GM12878 (cell line): ENCODE measurements at regions not wholly inside any gene's neighbourhood (a gene's known extent, or its start where the extent isn't known, plus 50 kb on each side); places are given as distances from the start of the nearest gene placed in this dataset.

ENCODE experiments used
- NFXL1 ChIP-seq: fragments of 450-650 bp; IDR thresholded peaks from 2 replicates; pipeline ENCODE4 v1.6.1; 2017; ENCODE audit warnings: antibody characterized with exemption, mild to moderate bottlenecking, borderline replicate concordance
- POLR2AphosphoS2 ChIP-seq: IDR thresholded peaks from 2 replicates; pipeline ENCODE4 v1.6.1; 2011; ENCODE audit warnings: low read depth, mild to moderate bottlenecking, low read length, improper control_type of control experiment, moderate library complexity
- RCOR1 ChIP-seq: conservative IDR thresholded peaks from 2 replicates; pipeline ENCODE4 v1.6.1; 2012; ENCODE audit warnings: low read depth, low read length, improper control_type of control experiment
- RFX5 ChIP-seq: IDR thresholded peaks from 2 replicates; pipeline ENCODE4 v1.6.1; 2011; ENCODE audit warnings: low read depth, low read length, improper control_type of control experiment
- SUZ12 ChIP-seq: fragments of 200-600 bp; sonication (generic); IDR thresholded peaks from one replicate; pipeline ENCODE4 v1.6.1; 2018; ENCODE audit warnings: antibody characterized with exemption, mild to moderate bottlenecking; ENCODE audit not compliant: unreplicated experiment
- TAF1 ChIP-seq: IDR thresholded peaks from 2 replicates; pipeline ENCODE4 v1.6.1; 2011; ENCODE audit warnings: mild to moderate bottlenecking, low read depth, low read length, borderline replicate concordance
- ZBTB33 ChIP-seq: fragments of 450-650 bp; IDR thresholded peaks from 2 replicates; pipeline ENCODE4 v1.6.1; 2017; ENCODE audit warnings: mild to moderate bottlenecking
- TF ChIP-seq, protein P1 (sequence below), 3 experiments: IDR thresholded peaks in 2 of 3; conservative IDR thresholded peaks in 1 of 3; 2 replicates each; pipeline ENCODE4 v1.5.1; 2011; ENCODE audit warnings: low read depth in 3 of 3, low read length in 3 of 3, mild to moderate bottlenecking in 3 of 3, control low read depth in 2 of 3, moderate library complexity in 2 of 3, inconsistent platforms in 1 of 3, mixed read lengths in 1 of 3; ENCODE audit not compliant: control insufficient read depth in 2 of 3, insufficient read depth in 1 of 3; ENCODE audit errors: extremely low read depth in 1 of 3
- TF ChIP-seq, protein P2 (sequence below): fragments of 450-650 bp; formaldehyde crosslinking; IDR thresholded peaks from 2 replicates; pipeline ENCODE4 v1.5.0; 2022; ENCODE audit warnings: mild to moderate bottlenecking, missing genetic modification characterization

GRCh38 chr6:44617416-44617815, 229.9 kb downstream of the CDC5L start:
- TF ChIP-seq POLR2AphosphoS2: no peak
- no peak for TF ChIP-seq ZBTB33
- TF ChIP-seq TAF1: no peak
- no peak for TF ChIP-seq RFX5
- TF ChIP-seq SUZ12: no peak
- no peak for TF ChIP-seq NFXL1
- TF ChIP-seq, protein P1, sequence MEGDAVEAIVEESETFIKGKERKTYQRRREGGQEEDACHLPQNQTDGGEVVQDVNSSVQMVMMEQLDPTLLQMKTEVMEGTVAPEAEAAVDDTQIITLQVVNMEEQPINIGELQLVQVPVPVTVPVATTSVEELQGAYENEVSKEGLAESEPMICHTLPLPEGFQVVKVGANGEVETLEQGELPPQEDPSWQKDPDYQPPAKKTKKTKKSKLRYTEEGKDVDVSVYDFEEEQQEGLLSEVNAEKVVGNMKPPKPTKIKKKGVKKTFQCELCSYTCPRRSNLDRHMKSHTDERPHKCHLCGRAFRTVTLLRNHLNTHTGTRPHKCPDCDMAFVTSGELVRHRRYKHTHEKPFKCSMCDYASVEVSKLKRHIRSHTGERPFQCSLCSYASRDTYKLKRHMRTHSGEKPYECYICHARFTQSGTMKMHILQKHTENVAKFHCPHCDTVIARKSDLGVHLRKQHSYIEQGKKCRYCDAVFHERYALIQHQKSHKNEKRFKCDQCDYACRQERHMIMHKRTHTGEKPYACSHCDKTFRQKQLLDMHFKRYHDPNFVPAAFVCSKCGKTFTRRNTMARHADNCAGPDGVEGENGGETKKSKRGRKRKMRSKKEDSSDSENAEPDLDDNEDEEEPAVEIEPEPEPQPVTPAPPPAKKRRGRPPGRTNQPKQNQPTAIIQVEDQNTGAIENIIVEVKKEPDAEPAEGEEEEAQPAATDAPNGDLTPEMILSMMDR (IDR thresholded peaks at IDR 0.05 in 2 of 3, conservative IDR thresholded peaks at IDR 0.05 in 1 of 3; ENCODE audit: control insufficient read depth in 2 of 3, extremely low read depth in 1 of 3, insufficient read depth in 1 of 3, low read depth in 3 of 3, low read length in 3 of 3): no peak
- TF ChIP-seq, protein P2, sequence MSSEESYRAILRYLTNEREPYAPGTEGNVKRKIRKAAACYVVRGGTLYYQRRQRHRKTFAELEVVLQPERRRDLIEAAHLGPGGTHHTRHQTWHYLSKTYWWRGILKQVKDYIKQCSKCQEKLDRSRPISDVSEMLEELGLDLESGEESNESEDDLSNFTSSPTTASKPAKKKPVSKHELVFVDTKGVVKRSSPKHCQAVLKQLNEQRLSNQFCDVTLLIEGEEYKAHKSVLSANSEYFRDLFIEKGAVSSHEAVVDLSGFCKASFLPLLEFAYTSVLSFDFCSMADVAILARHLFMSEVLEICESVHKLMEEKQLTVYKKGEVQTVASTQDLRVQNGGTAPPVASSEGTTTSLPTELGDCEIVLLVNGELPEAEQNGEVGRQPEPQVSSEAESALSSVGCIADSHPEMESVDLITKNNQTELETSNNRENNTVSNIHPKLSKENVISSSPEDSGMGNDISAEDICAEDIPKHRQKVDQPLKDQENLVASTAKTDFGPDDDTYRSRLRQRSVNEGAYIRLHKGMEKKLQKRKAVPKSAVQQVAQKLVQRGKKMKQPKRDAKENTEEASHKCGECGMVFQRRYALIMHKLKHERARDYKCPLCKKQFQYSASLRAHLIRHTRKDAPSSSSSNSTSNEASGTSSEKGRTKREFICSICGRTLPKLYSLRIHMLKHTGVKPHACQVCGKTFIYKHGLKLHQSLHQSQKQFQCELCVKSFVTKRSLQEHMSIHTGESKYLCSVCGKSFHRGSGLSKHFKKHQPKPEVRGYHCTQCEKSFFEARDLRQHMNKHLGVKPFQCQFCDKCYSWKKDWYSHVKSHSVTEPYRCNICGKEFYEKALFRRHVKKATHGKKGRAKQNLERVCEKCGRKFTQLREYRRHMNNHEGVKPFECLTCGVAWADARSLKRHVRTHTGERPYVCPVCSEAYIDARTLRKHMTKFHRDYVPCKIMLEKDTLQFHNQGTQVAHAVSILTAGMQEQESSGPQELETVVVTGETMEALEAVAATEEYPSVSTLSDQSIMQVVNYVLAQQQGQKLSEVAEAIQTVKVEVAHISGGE: no peak
- no peak for TF ChIP-seq RCOR1
